SW 1271 (cell line): ENCODE measurements at regions not wholly inside any gene's neighbourhood (a gene's known extent, or its start where the extent isn't known, plus 50 kb on each side); places are given as distances from the start of the nearest gene placed in this dataset.
"Not testable (repeated sequence)": the region's sequence is repeated elsewhere in the genome, so short reads cannot be mapped to it uniquely, and the experiment has no call there.

ENCODE experiments used
- DNase-seq, 2 experiments: peaks; one replicate each; lab custom pipeline; 2025; lab: John Stamatoyannopoulos, UW

- DNase-seq: no peak
These were observed 119.5 kb downstream of the SKIDA1 start for GRCh38 chr10:21405981-21406380.

DNA sequence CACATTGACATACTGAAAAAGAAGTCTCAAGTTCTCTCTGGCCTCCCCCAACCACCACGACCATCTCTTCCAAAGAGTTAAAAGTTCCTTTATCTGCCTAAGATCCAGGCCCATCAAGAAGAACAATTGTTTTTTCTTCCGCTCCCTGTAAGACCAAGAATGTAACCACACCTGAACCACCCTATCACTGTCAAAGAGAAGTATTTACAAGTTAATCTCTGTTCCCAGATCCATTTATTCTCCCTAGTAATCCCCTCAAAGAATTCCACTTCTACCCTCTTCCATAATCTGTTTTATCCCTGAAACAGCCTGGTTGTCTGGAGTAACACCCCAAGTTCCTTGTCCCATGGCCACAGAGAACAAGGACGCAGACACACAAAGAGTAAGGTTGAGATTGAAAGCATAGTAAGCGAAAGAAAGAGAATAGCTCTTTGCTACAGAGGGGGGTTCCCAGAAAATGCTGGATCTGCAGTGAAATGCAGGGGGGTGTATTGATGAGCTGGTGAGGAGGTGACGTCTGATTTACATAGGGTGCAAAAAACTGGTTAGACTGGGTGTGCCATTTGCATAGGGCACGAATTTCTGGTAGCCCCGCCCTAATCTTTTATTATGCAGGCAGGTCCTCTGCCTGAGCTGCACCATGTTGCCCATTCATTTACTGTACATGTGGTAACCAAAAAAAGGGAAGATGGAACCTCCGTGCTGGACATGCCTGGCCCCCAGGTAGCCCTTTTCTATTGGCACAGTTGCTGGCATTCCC lies 122.0 kb downstream of the SKIDA1 start:
- DNase-seq: no peak

DNA sequence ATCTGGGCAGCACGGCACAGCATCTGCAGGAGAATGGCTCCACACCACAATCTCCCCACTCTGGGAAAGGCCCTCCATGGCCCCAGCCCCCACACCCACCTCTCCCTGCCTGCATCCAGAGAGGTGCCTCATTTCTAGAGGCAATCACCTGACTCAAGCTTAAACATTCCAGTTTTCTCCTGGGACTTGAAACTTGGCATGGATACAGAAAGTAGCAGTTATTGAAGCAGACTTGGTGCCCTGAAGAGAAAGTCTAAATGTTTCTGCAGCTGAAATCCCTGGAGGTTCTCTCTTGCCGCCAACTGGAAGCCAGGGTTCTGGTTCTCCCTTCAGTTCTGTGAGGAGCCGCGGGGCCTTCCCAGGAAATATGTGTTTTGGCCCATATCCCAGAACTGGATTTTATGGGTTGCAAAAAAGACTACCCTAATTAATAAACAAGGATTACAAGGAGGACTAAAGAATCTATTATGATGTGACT lies 122.8 kb downstream of the SKIDA1 start:
- no peak for DNase-seq

- no peak for DNase-seq
These were observed 124.3 kb downstream of the SKIDA1 start for GRCh38 chr10:21401196-21401595.

GRCh38 chr10:21399392-21400035 lies 126.0 kb downstream of the SKIDA1 start:
- no peak for DNase-seq

- DNase-seq: no peak
These were observed 126.8 kb downstream of the SKIDA1 start for GRCh38 chr10:21398563-21399231.

DNA sequence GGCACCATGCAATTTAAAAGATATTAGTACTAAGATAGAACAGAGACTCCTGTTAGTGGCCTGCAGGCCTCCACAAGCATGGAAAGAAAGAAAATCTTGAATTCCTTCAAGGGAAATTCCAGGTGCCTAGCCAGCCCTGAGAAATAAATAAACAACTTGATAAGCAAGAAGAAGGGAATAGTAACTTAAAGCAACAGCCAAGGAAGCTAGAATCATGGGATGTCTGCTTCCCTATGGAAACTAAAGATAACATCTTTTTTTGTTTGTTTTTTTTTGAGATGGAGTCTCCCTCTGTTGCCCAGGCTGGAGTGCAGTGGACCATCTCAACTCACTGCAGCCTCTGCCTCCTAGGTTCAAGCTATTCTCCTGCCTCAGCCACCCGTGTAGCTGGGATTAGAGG lies 128.6 kb downstream of the SKIDA1 start:
- DNase-seq: no peak

- DNase-seq: no peak
These were observed 131.6 kb downstream of the SKIDA1 start for GRCh38 chr10:21393931-21394330.

DNA sequence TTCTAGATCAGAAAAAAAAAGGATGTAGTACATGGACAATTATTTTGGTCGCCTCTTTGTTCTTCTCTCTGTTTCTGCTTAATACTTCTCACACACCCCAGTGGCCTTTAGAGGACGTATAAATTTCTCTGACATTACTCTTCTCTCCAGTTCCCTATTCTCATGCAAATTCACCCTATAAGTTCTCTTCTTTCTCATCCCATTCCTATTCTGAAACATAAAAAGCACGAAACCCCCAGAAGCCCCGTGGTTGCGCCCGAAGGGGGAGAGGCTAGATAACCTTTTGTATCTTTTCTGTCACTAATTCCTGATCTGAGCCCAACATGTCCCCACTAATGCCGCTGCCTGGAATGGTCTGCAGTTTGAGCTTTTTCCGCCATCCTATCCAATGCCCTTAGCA lies 136.9 kb downstream of the SKIDA1 start:
- DNase-seq: no peak

DNA sequence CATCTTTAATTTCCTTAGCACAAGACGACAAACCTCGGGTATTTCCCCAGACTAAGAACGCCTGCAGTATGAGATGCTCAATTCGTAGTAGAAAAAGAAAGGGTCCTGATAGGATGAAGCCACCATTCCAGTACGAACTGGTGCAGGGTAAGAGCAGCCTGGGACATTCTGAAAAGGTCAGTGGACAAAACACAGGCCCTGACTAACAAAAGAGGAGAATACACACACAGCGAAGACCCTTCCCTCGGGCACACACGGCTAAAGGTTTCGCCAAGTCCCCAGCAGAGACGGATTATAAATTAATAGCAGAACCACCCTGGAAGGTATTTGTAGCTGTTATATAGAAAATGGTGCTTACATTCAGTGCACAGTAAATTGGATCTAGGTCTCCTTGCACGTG lies 137.6 kb downstream of the SKIDA1 start:
- DNase-seq: no peak

- DNase-seq: no peak
These were observed 139.4 kb downstream of the SKIDA1 start for GRCh38 chr10:21385996-21386585.

DNA sequence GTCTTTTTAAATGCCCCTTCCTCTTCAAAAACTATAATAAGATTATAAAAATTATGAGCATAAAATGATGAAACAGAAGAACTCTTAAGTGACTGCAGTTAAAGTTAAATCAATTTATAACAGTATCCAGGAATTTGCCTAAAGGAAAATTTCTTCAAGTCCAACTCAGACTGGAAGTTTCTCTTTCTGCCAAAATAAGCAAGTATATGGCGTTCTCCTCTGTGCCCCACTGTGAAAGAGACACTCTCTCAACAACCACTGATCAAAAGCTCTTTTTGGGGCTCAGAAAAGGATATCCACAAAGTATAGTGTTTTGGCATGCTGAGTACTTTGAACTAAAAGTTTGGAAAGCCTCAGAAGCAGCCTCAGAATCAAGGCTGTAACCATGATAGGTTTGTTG lies 139.9 kb downstream of the SKIDA1 start:
- no peak for DNase-seq

DNA sequence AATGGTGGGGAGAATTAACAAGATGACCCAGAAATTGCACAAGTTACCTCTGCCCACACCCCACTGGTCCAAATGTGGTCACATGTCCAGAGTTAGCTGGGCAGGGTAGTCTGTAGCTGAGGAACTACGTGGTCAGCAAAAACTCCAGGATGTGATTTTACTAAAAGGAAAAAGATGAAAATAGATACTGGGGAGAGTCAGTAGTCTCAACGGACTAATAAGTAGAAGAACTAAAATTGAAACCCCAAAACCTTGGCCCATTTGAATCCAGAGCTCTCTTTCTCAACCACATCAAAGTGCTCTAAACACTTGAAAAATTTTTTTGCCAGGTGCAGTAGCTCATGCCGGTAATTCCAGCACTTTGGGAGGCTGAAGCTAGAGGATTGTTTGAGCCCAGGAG lies 146.3 kb downstream of the SKIDA1 start:
- DNase-seq: no peak

DNA sequence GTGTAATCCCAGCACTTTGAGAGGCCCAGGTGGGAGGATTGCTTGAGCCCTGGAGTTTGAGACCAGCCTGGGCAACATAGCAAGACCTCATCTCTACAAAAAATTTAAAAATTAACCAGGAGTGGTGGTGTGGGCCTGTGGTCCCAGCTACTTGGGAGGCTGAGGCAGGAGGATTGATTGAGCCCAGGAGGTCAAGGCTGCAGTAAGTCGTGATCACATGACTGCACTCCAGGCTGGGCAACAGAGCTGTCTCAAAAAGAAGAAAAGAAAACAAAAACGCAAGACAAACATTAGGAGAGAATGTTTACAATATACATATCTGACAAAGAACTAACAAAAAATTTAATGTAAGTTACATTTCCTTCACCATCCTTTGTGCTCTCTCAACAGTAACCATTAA lies 150.2 kb downstream of the SKIDA1 start:
- not testable (repeated sequence) for DNase-seq

DNA sequence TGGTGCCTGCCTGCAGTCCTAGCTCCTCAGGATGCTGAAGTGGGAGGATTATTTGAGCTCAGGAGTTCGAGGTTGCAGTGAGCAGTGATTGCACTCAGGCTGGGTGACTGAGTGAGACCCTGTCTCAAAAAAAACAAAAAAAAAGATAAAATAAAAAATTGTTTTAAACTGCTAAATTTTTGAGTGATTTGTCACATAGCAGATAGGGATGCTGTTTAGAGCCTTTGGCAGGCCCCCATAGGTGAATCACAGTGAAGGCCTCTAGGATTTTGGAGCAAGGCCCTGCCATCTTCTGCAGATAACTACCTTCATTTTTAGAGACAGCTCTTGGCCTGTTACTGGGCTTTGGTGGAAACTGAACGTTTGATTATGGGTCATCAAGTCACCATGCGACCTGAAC lies 151.6 kb downstream of the SKIDA1 start:
- DNase-seq: not testable (repeated sequence)

DNA sequence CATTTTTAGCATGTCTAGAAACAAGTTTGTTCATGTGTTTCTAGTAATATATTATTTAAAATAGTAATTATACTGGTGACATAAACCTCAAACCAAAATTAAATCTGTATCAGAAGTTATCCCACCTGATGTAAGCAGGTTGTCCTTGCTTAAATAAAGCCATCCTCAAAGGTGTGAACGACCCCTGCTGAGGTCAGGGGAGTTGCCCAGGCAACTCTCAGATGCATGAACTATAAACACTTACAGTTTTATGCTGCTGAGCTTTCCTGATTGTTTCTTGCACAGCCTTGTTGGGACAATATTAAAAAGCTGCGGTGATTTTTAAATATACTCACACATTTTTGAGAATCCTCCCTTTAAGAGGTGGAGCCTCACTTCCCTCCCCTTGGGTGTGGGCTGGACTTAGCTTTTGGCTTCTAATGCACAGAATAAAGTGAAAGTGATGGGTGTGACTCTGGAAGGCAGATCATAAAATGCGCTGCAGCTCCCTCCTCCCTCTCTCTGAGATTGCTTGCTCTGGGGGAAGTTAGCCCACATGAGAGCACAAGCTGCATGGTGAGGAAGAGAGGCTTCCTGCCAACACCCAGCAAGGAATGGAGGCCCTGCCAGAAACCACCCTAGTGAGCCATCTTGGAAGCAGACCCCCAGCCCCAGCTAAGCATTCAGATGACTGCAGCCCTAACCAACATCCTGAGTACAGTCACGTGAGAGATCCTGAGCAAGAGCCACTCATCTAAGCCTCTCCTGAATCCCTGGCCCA lies 152.7 kb downstream of the SKIDA1 start:
- peak; percentile 49 to 86 for DNase-seq

DNA sequence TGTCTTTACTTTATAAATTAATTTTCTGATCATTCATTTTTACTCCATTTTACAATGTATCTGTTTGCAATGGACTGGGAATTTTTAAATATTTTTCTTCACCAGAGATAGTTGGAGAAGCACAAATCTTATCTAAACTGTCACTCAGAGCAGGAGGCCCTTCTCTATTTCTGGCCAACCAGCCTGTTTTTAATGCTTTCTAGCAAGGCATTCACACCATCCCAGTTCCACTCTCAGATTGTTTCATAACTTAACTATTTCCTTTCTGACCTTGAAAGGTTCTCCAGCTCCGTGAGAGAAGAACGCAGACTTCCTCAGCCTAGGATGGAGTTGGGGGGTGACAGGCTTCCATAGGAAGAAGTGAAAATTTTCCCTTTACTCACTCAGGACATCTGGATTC lies 155.8 kb downstream of the SKIDA1 start:
- DNase-seq: peak in 1 of 2 experiments; percentile 12

- DNase-seq: no peak
These were observed 156.6 kb downstream of the SKIDA1 start for GRCh38 chr10:21368728-21369425.

DNA sequence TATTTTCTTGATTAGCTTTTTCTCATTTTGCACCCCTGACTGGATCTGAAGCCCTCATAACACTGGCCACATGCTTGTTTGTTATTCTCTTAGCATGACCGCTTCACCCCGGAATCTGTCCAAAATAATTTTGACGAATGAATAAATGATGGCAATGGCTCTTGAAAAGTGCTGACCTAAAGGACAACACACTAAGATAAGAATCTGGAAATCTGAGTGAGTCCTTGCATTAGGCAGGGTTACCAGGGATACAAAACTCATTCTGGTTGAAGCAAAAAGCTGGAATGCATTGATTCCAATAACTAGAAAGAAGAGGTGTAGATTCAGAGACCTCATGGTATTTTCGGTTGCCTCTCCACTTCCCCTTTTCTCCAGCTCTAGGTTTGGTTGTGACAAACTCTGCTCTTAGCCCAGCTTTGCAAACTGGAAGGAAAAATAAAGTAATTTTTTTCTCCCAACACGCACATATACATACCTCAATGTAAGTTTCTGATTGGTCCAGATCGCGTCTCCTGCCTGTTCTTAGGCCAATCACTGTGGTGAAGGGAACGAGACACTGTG lies 157.4 kb downstream of the SKIDA1 start:
- no peak for DNase-seq

- peak in 1 of 2 experiments; percentile 63 for DNase-seq
These were observed 159.4 kb downstream of the SKIDA1 start for GRCh38 chr10:21366108-21366507.
